SK-N-SH (cell line): ENCODE measurements at regions not wholly inside any gene's neighbourhood (a gene's known extent, or its start where the extent isn't known, plus 50 kb on each side); places are given as distances from the start of the nearest gene placed in this dataset.

Experiments
- CTCF ChIA-PET: fragments of 300-600, 350-600 bp; formaldehyde crosslinking; extraction: SDS; loops from one replicate; lab custom pipeline; 2021; lab: Yijun Ruan, JAX
- POLR2A ChIA-PET: fragments of 350-600 bp; sonication (Branson Sonifier 250); formaldehyde crosslinking; extraction: SDS; loops from one replicate; lab custom pipeline; 2020; ENCODE audit warnings: antibody characterized with exemption, inconsistent platforms; lab: Yijun Ruan, JAX
- DNase-seq: peaks from one replicate; pipeline ENCODE4 v3.0.0; 2012
- H2AFZ ChIP-seq: fragments of 200-600 bp; sonication (generic); 2 replicates; pipeline ENCODE4 v1.8.1; 2016; ENCODE audit warnings: antibody characterized with exemption, mild to moderate bottlenecking, low read depth
- H3F3A ChIP-seq: fragments of 200-600 bp; sonication (generic); replicated peaks from 2 replicates; pipeline ENCODE3; 2016; ENCODE audit warnings: antibody characterized with exemption, mild to moderate bottlenecking; ENCODE audit not compliant: insufficient read depth
- H3K27ac ChIP-seq, 2 experiments: fragments of 200-500 bp in 1 of 2; fragments of 200-600 bp in 1 of 2; sonication (Bioruptor generic) in 1 of 2; sonication (generic), shearing (Covaris generic) in 1 of 2; 2 replicates each; pipeline versions ENCODE4 v1.5.1 to v1.6.1; 2014 to 2016; ENCODE audit warnings: low read depth in 2 of 2, inconsistent platforms in 1 of 2, low read length in 1 of 2, mild to moderate bottlenecking in 1 of 2, mixed read lengths in 1 of 2
- H3K27me3 ChIP-seq: fragments of 200-600 bp; sonication (generic), shearing (Covaris generic); 2 replicates; pipeline ENCODE4 v1.6.1; 2016; ENCODE audit warnings: mixed run types; ENCODE audit not compliant: insufficient read depth
- H3K36me3 ChIP-seq, 2 experiments: fragments of 200-500 bp in 1 of 2; fragments of 200-600 bp in 1 of 2; sonication (Bioruptor generic) in 1 of 2; sonication (generic) in 1 of 2; replicated peaks in 1 of 2; 2 replicates each; pipeline versions ENCODE3 to v1.5.1; 2014 to 2016; ENCODE audit warnings: low read length in 1 of 2, mild to moderate bottlenecking in 1 of 2; ENCODE audit not compliant: insufficient read depth in 2 of 2, control insufficient read depth in 1 of 2
- H3K4me1 ChIP-seq, 2 experiments: fragments of 200-500 bp in 1 of 2; fragments of 200-600 bp in 1 of 2; sonication (Bioruptor generic) in 1 of 2; sonication (generic), shearing (Covaris generic) in 1 of 2; 2 replicates each; pipeline versions ENCODE4 v1.5.1 to v1.6.1; 2014 to 2016; ENCODE audit warnings: low read depth in 1 of 2, low read length in 1 of 2, mixed run types in 1 of 2; ENCODE audit not compliant: insufficient read depth in 2 of 2, control insufficient read depth in 1 of 2
- H3K4me2 ChIP-seq: fragments of 200-600 bp; sonication (generic), shearing (Covaris generic); 2 replicates; pipeline ENCODE4 v1.6.1; 2017; ENCODE audit warnings: mixed run types
- H3K4me3 ChIP-seq, 2 experiments: fragments of 200-500 bp in 1 of 2; fragments of 200-600 bp in 1 of 2; sonication (Bioruptor generic) in 1 of 2; sonication (generic), shearing (Covaris generic) in 1 of 2; 2 replicates each; pipeline versions ENCODE4 v1.5.1 to v1.8.1; 2014 to 2016; ENCODE audit warnings: low read depth in 2 of 2, inconsistent platforms in 1 of 2, low read length in 1 of 2, mild to moderate bottlenecking in 1 of 2, mixed read lengths in 1 of 2, moderate library complexity in 1 of 2
- H3K79me2 ChIP-seq: fragments of 200-600 bp; sonication (generic); 2 replicates; pipeline ENCODE4 v1.8.1; 2017; ENCODE audit warnings: mild to moderate bottlenecking; ENCODE audit not compliant: insufficient read depth
- H3K9ac ChIP-seq: fragments of 200-600 bp; sonication (generic); 2 replicates; pipeline ENCODE4 v1.6.1; 2017; ENCODE audit warnings: mixed run types
- H3K9me2 ChIP-seq: fragments of 200-600 bp; sonication (generic); 2 replicates; pipeline ENCODE4 v1.6.1; 2017; ENCODE audit warnings: mixed run types
- H3K9me3 ChIP-seq: fragments of 200-600 bp; sonication (generic); 2 replicates; pipeline ENCODE4 v1.6.1; 2017; ENCODE audit warnings: mixed run types, mild to moderate bottlenecking, moderate library complexity
- H4K20me1 ChIP-seq: fragments of 200-600 bp; sonication (generic); 2 replicates; pipeline ENCODE4 v1.6.1; 2017; ENCODE audit warnings: mild to moderate bottlenecking, mixed run types; ENCODE audit not compliant: insufficient read depth
- CTCF ChIP-seq: fragments of 200-600 bp; sonication (generic); IDR thresholded peaks from 2 replicates; pipeline ENCODE4 v1.6.1; 2017; ENCODE audit warnings: antibody characterized with exemption, mild to moderate bottlenecking, moderate library complexity
- EP300 ChIP-seq, 2 experiments: IDR thresholded peaks; 2 replicates each; pipeline versions ENCODE4 v1.4.0 to v1.6.1; 2012; ENCODE audit warnings: borderline replicate concordance in 1 of 2, low read depth in 1 of 2, low read length in 1 of 2
- EZH2phosphoT487 ChIP-seq: fragments of 200-600 bp; sonication (generic); IDR thresholded peaks from 2 replicates; pipeline ENCODE4 v1.6.1; 2017; ENCODE audit warnings: low read depth, mixed run types, mild to moderate bottlenecking, antibody characterized with exemption, moderate library complexity, borderline replicate concordance
- FOXJ3 ChIP-seq: sonication (generic); formaldehyde crosslinking; IDR thresholded peaks from 2 replicates; pipeline ENCODE4 v1.5.1; 2020; ENCODE audit warnings: mild to moderate bottlenecking, missing genetic modification reagents
- FOXM1 ChIP-seq: IDR thresholded peaks from 2 replicates; pipeline ENCODE4 v1.4.0; 2012; ENCODE audit warnings: low read depth, mild to moderate bottlenecking
- MAX ChIP-seq: IDR thresholded peaks from 2 replicates; pipeline ENCODE4 v1.4.0; 2012; ENCODE audit warnings: low read depth
- MEF2A ChIP-seq: IDR thresholded peaks from 2 replicates; pipeline ENCODE4 v1.4.0; 2012; ENCODE audit warnings: low read depth, borderline replicate concordance
- MXI1 ChIP-seq: IDR thresholded peaks from 2 replicates; pipeline ENCODE4 v1.6.1; 2012; ENCODE audit warnings: mild to moderate bottlenecking, low read depth, low read length, improper control_type of control experiment
- NRF1 ChIP-seq: IDR thresholded peaks from 2 replicates; pipeline ENCODE4 v1.6.1; 2012; ENCODE audit warnings: low read depth, mild to moderate bottlenecking, low read length
- POLR2AphosphoS5 ChIP-seq: IDR thresholded peaks from 2 replicates; pipeline ENCODE4 v1.6.1; 2012; ENCODE audit warnings: low read depth, low read length
- RAD21 ChIP-seq: IDR thresholded peaks from 2 replicates; pipeline ENCODE4 v1.6.1; 2012; ENCODE audit warnings: mild to moderate bottlenecking, low read length
- RCOR1 ChIP-seq: fragments of 150-350 bp; IDR thresholded peaks from 2 replicates; pipeline ENCODE4 v1.6.1; 2017; ENCODE audit warnings: antibody characterized with exemption, low read length
- RFX5 ChIP-seq: IDR thresholded peaks from 2 replicates; pipeline ENCODE4 v1.6.1; 2012; ENCODE audit warnings: mild to moderate bottlenecking, improper control_type of control experiment, low read length
- RXRA ChIP-seq: IDR thresholded peaks from 2 replicates; pipeline ENCODE4 v1.4.0; 2012; ENCODE audit warnings: low read depth, mild to moderate bottlenecking, borderline replicate concordance
- TAF1 ChIP-seq: IDR thresholded peaks from 2 replicates; pipeline ENCODE4 v1.6.1; 2012; ENCODE audit warnings: low read depth, mild to moderate bottlenecking, low read length, moderate library complexity, borderline replicate concordance
- TCF12 ChIP-seq: IDR thresholded peaks from 2 replicates; pipeline ENCODE4 v1.4.0; 2012
- TEAD4 ChIP-seq: IDR thresholded peaks from 2 replicates; pipeline ENCODE4 v1.4.0; 2012; ENCODE audit warnings: mild to moderate bottlenecking, borderline replicate concordance; ENCODE audit not compliant: insufficient read depth
- WGBS: methylation state at CpG from one replicate; pipeline ENCODE4 v1.1.6; 2017; ENCODE audit warnings: low lambda C conversion rate; 5-methylcytosine and 5-hydroxymethylcytosine counted together
- TF ChIP-seq, protein P1 (sequence below): fragments of 150-350 bp; IDR thresholded peaks from 2 replicates; pipeline ENCODE4 v1.6.1; 2016; ENCODE audit warnings: mild to moderate bottlenecking, low read depth, low read length
- TF ChIP-seq, protein P2 (sequence below): IDR thresholded peaks from 2 replicates; pipeline ENCODE4 v1.4.0; 2012; ENCODE audit warnings: low read depth, borderline replicate concordance
- TF ChIP-seq, protein P3 (sequence below): fragments of 150-350 bp; IDR thresholded peaks from 2 replicates; pipeline ENCODE4 v1.6.1; 2017; ENCODE audit warnings: antibody characterized with exemption, low read length, low read depth, borderline replicate concordance
- TF ChIP-seq, protein P4 (sequence below): IDR thresholded peaks from 2 replicates; pipeline ENCODE4; 2012

GRCh38 chr6:90819483-90819882 lies 232.6 kb upstream of the MAP3K7 start:
- DNase-seq: no peak
- TF ChIP-seq, protein P1, sequence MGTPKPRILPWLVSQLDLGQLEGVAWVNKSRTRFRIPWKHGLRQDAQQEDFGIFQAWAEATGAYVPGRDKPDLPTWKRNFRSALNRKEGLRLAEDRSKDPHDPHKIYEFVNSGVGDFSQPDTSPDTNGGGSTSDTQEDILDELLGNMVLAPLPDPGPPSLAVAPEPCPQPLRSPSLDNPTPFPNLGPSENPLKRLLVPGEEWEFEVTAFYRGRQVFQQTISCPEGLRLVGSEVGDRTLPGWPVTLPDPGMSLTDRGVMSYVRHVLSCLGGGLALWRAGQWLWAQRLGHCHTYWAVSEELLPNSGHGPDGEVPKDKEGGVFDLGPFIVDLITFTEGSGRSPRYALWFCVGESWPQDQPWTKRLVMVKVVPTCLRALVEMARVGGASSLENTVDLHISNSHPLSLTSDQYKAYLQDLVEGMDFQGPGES: no peak
- TF ChIP-seq, protein P2, sequence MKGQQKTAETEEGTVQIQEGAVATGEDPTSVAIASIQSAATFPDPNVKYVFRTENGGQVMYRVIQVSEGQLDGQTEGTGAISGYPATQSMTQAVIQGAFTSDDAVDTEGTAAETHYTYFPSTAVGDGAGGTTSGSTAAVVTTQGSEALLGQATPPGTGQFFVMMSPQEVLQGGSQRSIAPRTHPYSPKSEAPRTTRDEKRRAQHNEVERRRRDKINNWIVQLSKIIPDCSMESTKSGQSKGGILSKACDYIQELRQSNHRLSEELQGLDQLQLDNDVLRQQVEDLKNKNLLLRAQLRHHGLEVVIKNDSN: no peak
- no peak for TF ChIP-seq MAX
- no peak for TF ChIP-seq MXI1
- no peak for TF ChIP-seq MEF2A
- TF ChIP-seq, protein P3, sequence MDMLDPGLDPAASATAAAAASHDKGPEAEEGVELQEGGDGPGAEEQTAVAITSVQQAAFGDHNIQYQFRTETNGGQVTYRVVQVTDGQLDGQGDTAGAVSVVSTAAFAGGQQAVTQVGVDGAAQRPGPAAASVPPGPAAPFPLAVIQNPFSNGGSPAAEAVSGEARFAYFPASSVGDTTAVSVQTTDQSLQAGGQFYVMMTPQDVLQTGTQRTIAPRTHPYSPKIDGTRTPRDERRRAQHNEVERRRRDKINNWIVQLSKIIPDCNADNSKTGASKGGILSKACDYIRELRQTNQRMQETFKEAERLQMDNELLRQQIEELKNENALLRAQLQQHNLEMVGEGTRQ: no peak
- TF ChIP-seq EP300 (IDR thresholded peaks at IDR 0.05; ENCODE audit: borderline replicate concordance in 1 of 2, low read depth in 1 of 2, low read length in 1 of 2): no peak
- no peak for TF ChIP-seq TCF12
- no peak for TF ChIP-seq RAD21
- Histone ChIP-seq H3K9me2 (no peaks in the 10 kb centered on the region), H3K4me1 (no peaks in the 10 kb centered on the region), H3K79me2 (no peaks in the 10 kb centered on the region), H3K9me3 (0 out of 2 replicates have a peak, but pooled peaks cover 2% of the 10 kb centered on the region), H4K20me1 (no peaks in the 10 kb centered on the region), H2AFZ (peak overlapping the region; percentile 58; the same call in 1 of the 2 replicates), H3K36me3 (no peaks in the 10 kb centered on the region), H3K27ac (no peak overlapping the region), H3K27me3 (no peaks in the 10 kb centered on the region), H3K9ac (no peak overlapping the region), H3K4me3 (no peak overlapping the region), H3F3A (no peaks in the 10 kb centered on the region), H3K4me2 (peak overlapping the region; percentile 24; the same call in 1 of the 2 replicates)
- POLR2A ChIA-PET: no interaction called here
- WGBS: 10% methylated on average over 4 of the region's 4 CpGs
- CTCF ChIA-PET: no interaction called here

GRCh38 chr6:90818163-90818562 lies 231.3 kb upstream of the MAP3K7 start:
- H3K36me3 ChIP-seq: no peaks in the 10 kb centered on the region
- H3K4me2 ChIP-seq: no peak overlapping the region
- H3K27me3 ChIP-seq: no peaks in the 10 kb centered on the region
- no peak overlapping the region for H2AFZ ChIP-seq
- no peaks in the 10 kb centered on the region for H3K9me2 ChIP-seq
- CTCF ChIA-PET: no interaction called here
- 0 out of 2 replicates have a peak, but pooled peaks cover 7% of the 10 kb centered on the region for H3K9me3 ChIP-seq
- H3K9ac ChIP-seq: no peak overlapping the region
- no peaks in the 10 kb centered on the region for H4K20me1 ChIP-seq
- DNase-seq: no peak
- no peaks in the 10 kb centered on the region for H3F3A ChIP-seq
- POLR2A ChIA-PET: no interaction called here
- H3K79me2 ChIP-seq: no peaks in the 10 kb centered on the region
- H3K4me1 ChIP-seq: no peaks in the 10 kb centered on the region
- no peak overlapping the region for H3K27ac ChIP-seq
- H3K4me3 ChIP-seq: no peak overlapping the region
- TF ChIP-seq RFX5 (no peak), CTCF (no peak), TAF1 (no peak), POLR2AphosphoS5 (no peak), RXRA (no peak), EZH2phosphoT487 (no peak), MEF2A (no peak), FOXM1 (no peak), FOXJ3 (CRISPR knock-in tag) (no peak), NRF1 (no peak), RCOR1 (no peak), EP300 (IDR thresholded peaks at IDR 0.05; ENCODE audit: borderline replicate concordance in 1 of 2, low read depth in 1 of 2, low read length in 1 of 2) (no peak), TEAD4 (no peak), TCF12 (no peak)
- TF ChIP-seq, protein P1: no peak
- TF ChIP-seq, protein P4, sequence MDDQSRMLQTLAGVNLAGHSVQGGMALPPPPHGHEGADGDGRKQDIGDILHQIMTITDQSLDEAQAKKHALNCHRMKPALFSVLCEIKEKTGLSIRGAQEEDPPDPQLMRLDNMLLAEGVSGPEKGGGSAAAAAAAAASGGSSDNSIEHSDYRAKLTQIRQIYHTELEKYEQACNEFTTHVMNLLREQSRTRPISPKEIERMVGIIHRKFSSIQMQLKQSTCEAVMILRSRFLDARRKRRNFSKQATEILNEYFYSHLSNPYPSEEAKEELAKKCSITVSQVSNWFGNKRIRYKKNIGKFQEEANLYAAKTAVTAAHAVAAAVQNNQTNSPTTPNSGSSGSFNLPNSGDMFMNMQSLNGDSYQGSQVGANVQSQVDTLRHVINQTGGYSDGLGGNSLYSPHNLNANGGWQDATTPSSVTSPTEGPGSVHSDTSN: no peak
